ENCODE measurements at regions not wholly inside any gene's neighbourhood (a gene's known extent, or its start where the extent isn't known, plus 50 kb on each side); places are given as distances from the start of the nearest gene placed in this dataset.

- Histone ChIP-seq H3K36me3 (ENCODE audit: insufficient read depth) (no peaks in the 10 kb centered on the region), H3K27ac (ENCODE audit: low read depth) (no peak overlapping the region), H3K4me2 (peak overlapping the region; percentile 70), H3F3A (replicated peaks; ENCODE audit: low read depth) (no peaks in the 10 kb centered on the region), H3K27me3 (ENCODE audit: insufficient read depth) (no peaks in the 10 kb centered on the region), H3K4me3 (peak overlapping the region; percentile 45), H3K4me1 (ENCODE audit: insufficient read depth) (peaks cover 38% of the 10 kb centered on the region), H3K79me2 (replicated peaks; ENCODE audit: insufficient read depth) (no peaks in the 10 kb centered on the region), H3K9me2 (ENCODE audit: insufficient read depth) (peaks cover 8% of the 10 kb centered on the region; the same call in 1 of the 2 replicates), H4K20me1 (replicated peaks; ENCODE audit: insufficient read depth) (no peaks in the 10 kb centered on the region), H2AFZ (peak overlapping the region; percentile 57)
- no peak overlapping the region; the same call in 1 of the 2 replicates for H3K27ac Mint-ChIP-seq
- peaks cover 33% of the 10 kb centered on the region for H3K4me1 Mint-ChIP-seq
- ATAC-seq: peak; percentile 85
- H3K9me3 Mint-ChIP-seq: no peaks in the 10 kb centered on the region
- H3K27me3 Mint-ChIP-seq (ENCODE audit: insufficient read depth, low read depth, poor library complexity): no peaks in the 10 kb centered on the region
- peak; percentile 58 for DNase-seq (ENCODE audit: low spot score)
- TF ChIP-seq JUNB (IDR thresholded peaks at IDR 0.05; ENCODE audit: unreplicated experiment): no peak
- TF ChIP-seq ZNF331 (CRISPR knock-in tag; IDR thresholded peaks at IDR 0.05; ENCODE audit: low read depth): no peak
- TF ChIP-seq ETS1 (IDR thresholded peaks at IDR 0.05): no peak
- no peak for TF ChIP-seq POLR2AphosphoS5 (IDR thresholded peaks at IDR 0.05; ENCODE audit: low read depth)
- no peaks in the 10 kb centered on the region for H3K36me3 Mint-ChIP-seq (ENCODE audit: low read depth)
- H3K4me3 Mint-ChIP-seq: peak overlapping the region; percentile 59
These were observed 638.4 kb upstream of the POU3F3 start for GRCh38 chr2:104215269-104216161.

DNA sequence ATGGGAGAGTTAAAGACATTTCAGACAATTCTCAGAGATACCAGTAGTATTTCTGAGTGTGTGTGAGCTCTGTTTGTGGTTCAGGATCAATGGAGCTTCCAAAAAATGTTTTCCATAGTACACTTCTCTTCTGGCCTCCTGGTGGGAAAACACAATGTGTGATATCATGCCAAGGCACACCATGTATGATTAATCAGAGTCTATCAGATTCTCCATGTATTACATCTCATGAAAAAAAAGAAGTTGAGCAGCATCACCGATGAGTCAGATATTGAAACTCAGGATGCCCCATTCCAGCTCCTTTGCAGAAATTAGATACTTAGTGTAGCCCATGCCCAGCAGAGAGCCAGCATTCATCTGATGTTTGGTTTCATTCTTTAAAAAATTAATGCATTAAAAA lies 620.3 kb upstream of the POU3F3 start:
- no peak overlapping the region for H3K4me2 ChIP-seq
- no peak for TF ChIP-seq EZH2 (IDR thresholded peaks at IDR 0.05; ENCODE audit: low read depth, unreplicated experiment)
- no peak for TF ChIP-seq STAT1 (IDR thresholded peaks at IDR 0.05; ENCODE audit: unreplicated experiment)
- no peak for TF ChIP-seq ETS1 (IDR thresholded peaks at IDR 0.05)
- no peak for TF ChIP-seq NANOG (IDR thresholded peaks at IDR 0.05; ENCODE audit: borderline replicate concordance)
- no peak for TF ChIP-seq JUNB (IDR thresholded peaks at IDR 0.05; ENCODE audit: unreplicated experiment)
- no peak for TF ChIP-seq CREB1 (CRISPR knock-in tag; IDR thresholded peaks at IDR 0.05; ENCODE audit: low read depth)
- TF ChIP-seq ZNF462 (CRISPR knock-in tag; IDR thresholded peaks at IDR 0.05): no peak
- TF ChIP-seq CTCF (conservative IDR thresholded peaks at IDR 0.05; ENCODE audit: low read depth in 2 of 2): no peak

More for the DNA sequence above, 620.3 kb upstream of the POU3F3 start:
- Histone ChIP-seq H3K9me2 (ENCODE audit: insufficient read depth) (no peaks in the 10 kb centered on the region), H3F3A (replicated peaks; ENCODE audit: low read depth) (no peaks in the 10 kb centered on the region), H3K4me1 (ENCODE audit: insufficient read depth) (no peaks in the 10 kb centered on the region; the same call in 1 of the 2 replicates), H3K27me3 (ENCODE audit: insufficient read depth) (no peaks in the 10 kb centered on the region), H4K20me1 (replicated peaks; ENCODE audit: insufficient read depth) (no peaks in the 10 kb centered on the region), H2AFZ (no peak overlapping the region), H3K79me2 (replicated peaks; ENCODE audit: insufficient read depth) (no peaks in the 10 kb centered on the region), H3K36me3 (ENCODE audit: insufficient read depth) (no peaks in the 10 kb centered on the region), H3K4me3 (no peak overlapping the region), H3K27ac (ENCODE audit: low read depth) (no peak overlapping the region)
- H3K4me1 Mint-ChIP-seq: no peaks in the 10 kb centered on the region
- peaks cover 2% of the 10 kb centered on the region for H3K27me3 Mint-ChIP-seq (ENCODE audit: insufficient read depth, low read depth, poor library complexity)
- DNase-seq (ENCODE audit: low spot score): no peak
- no peaks in the 10 kb centered on the region for H3K36me3 Mint-ChIP-seq (ENCODE audit: low read depth)
- no peak for ATAC-seq
- no peaks in the 10 kb centered on the region; the same call in 2 of the 3 replicates for H3K9me3 Mint-ChIP-seq
- H3K4me3 Mint-ChIP-seq: no peak overlapping the region
- no peak overlapping the region for H3K27ac Mint-ChIP-seq
